Activated CD4-positive, alpha-beta T cell treated with anti-CD3 and anti-CD28 coated beads, Interleukin-2, amount 50 U/mL, for 24 hours (primary cell): ENCODE measurements at regions not wholly inside any gene's neighbourhood (a gene's known extent, or its start where the extent isn't known, plus 50 kb on each side); places are given as distances from the start of the nearest gene placed in this dataset.
A peak's percentile ranks its signal among the peaks of the same experiment; 100 is the strongest.
"Not testable (repeated sequence)": the region's sequence is repeated elsewhere in the genome, so short reads cannot be mapped to it uniquely, and the experiment has no call there.

Experiments
- DNase-seq, 2 donors: peaks; one replicate each; pipeline ENCODE4 v3.0.0-alpha.2; 2020; ENCODE audit warnings: low read depth in 1 of 2, low spot score in 1 of 2

- no peak for DNase-seq
Observed at GRCh38 chr6:6474170-6474920, 114.2 kb upstream of the LY86 start.

DNA sequence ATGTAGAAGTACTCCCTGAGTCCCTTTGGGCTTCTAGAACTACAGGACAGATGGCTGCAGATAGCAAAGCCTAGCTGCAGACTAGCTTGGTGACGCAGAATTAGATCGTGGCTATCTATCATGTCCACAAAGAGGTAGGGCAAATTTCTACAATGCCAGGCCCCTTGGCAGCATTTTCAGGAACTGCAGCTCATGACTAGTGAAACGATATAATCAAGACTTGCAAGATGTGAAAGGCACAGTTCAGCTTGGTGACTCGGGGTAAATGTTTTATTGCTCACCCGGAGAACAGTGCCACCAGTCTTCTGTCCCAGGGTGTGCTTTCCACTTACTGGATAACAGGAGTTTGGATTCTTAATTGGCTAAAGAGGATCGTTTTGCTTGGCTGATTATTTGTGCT lies 108.7 kb upstream of the LY86 start:
- no peak for DNase-seq

DNA sequence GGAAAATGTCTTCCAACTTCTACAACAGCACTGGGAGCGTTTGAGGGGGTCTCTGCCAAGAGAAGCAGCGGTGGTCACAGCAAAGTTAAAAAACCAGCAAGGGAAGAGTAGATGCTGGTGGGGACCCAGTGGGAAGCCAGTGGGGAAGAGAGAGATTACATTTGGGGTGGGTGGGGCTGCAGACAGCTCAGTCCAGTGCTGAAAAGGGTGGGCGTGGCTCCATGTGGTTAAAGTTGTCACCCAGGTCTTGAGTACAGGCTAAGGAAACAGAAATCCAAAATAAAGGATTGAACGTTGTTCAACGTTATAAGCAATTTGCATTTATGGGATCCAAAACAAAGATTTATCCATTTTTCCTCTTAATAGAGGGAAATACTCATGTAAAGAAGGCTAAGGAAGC lies 106.3 kb upstream of the LY86 start:
- no peak for DNase-seq

- no peak for DNase-seq
Observed at GRCh38 chr6:6483168-6483567, 105.4 kb upstream of the LY86 start.

DNA sequence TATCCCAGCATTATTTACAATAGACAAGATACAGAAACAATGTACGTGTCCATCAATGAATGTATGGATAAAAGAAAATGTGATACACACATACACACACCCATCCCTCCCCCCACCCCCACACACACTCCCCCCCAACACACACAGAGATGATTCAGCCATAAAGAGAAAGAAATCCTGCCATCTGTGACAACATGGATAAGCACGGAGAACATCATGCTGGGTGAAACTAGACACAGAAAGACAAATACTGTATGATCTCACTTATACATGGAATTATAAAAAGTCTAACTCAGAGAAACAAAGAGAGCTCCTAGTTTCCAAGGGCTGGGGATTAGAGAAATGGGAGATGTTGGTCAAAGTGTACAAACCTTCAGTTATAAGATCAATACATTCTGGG lies 104.8 kb upstream of the LY86 start:
- DNase-seq: no peak

GRCh38 chr6:6484681-6485080 lies 103.8 kb upstream of the LY86 start:
- no peak for DNase-seq

GRCh38 chr6:6486595-6486994 lies 101.9 kb upstream of the LY86 start:
- no peak for DNase-seq

DNA sequence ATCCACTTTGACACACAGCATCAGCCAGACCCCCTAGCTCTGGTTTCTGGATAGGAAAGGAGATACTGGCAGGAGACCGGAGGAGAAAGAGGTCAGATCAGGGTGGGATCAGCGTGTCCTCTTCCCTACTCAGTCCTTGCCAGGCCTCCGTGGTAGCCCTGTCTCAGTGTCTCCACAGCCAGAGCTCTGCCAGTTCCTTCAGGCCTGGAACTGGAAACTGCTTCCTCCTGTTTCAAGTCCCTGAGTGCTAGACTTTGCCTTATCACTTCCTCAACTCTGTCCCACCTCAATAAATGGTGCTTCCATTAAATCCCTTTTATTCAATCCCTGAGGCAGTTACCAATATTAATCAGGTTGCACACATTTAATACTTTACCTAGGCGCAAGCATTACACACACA lies 96.8 kb upstream of the LY86 start:
- DNase-seq: no peak

DNA sequence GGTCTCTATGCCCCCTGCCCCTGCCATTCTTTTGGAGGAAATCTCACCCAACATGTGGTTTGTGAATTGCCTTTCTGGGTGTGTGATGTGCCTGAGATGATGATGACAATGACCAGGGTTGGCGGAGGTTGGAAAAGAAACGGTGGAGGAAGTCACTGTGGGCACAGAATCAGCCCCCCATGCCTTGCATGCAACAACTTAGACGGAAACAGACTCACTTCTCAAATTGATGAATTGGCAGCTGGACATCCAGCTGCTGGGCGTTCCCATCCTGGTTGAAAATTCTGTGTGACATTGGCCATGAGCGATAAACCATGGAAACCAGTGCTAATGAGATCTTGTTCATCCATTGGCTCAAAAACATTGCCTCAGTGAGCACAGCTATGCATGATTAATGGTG lies 95.8 kb upstream of the LY86 start:
- DNase-seq: no peak

- DNase-seq: not testable (repeated sequence)
Observed at GRCh38 chr6:6494139-6494538, 94.4 kb upstream of the LY86 start.

DNA sequence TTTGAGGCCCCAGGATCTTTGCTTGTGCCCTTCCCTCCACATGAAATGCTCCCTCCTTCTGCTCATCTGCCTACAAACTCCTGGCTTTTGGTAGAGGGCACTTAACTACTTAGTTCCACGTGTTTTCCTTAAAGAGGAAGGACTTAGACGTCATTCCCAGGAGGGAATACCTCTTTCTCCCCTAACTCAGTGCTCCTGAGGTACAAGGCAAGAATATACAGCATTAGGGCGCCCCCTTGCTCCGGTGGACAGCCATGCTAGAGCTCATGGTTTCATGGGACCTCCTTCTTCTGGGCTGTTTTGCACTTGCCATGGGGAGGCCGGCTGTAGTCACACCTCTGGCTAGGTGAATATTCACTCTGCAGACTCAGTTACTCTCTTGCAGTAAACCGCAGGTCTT lies 93.8 kb upstream of the LY86 start:
- no peak for DNase-seq

DNA sequence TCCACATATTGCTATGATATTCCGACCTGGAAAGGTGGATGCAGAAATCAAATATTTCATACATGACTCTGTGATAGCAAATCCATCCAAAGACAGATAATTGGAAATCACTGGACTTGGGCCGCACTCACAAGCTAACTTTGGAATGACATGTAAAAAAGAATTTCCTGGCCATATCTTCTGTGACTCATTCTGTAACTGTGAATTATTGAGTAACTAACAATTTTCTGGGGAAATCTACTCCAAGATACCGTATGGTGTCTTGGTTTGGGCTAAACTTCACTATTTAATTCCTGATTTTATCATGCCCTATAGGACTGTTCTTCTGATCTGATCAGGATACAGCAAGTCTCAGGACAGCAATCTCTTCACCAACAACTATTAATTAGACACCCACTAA lies 92.7 kb upstream of the LY86 start:
- DNase-seq: no peak

- DNase-seq: no peak
Observed at GRCh38 chr6:6497541-6497940, 91.0 kb upstream of the LY86 start.

- DNase-seq: no peak
Observed at GRCh38 chr6:6497976-6498375, 90.5 kb upstream of the LY86 start.

GRCh38 chr6:6503191-6503590 lies 85.3 kb upstream of the LY86 start:
- no peak for DNase-seq

- DNase-seq: no peak
Observed at GRCh38 chr6:6505111-6505510, 83.4 kb upstream of the LY86 start.

GRCh38 chr6:6508643-6509042 lies 79.9 kb upstream of the LY86 start:
- no peak for DNase-seq

DNA sequence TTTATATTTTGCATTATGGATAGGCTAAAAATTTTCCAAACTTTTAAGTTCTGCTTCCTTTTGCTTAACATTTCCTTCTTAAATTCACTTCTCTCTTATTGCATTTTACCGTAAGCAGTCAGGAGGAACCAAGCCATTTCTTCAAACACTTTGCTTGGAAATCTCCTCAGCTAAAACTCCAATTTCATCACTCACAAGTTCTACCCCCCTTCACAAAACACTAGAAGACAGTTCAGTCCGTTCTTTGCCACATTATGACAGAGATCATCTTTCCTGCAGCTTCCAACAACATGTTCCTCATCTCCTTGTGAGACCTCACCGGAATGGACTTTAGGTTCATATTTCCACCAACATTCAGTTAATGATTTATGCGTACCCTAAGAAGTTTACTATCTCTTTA lies 79.2 kb upstream of the LY86 start:
- DNase-seq: no peak

- DNase-seq: no peak
Observed at GRCh38 chr6:6512711-6513110, 75.8 kb upstream of the LY86 start.

- peak in 1 of 2 donors; percentile 41 for DNase-seq
Observed at GRCh38 chr6:6515691-6516607, 72.6 kb upstream of the LY86 start.

DNA sequence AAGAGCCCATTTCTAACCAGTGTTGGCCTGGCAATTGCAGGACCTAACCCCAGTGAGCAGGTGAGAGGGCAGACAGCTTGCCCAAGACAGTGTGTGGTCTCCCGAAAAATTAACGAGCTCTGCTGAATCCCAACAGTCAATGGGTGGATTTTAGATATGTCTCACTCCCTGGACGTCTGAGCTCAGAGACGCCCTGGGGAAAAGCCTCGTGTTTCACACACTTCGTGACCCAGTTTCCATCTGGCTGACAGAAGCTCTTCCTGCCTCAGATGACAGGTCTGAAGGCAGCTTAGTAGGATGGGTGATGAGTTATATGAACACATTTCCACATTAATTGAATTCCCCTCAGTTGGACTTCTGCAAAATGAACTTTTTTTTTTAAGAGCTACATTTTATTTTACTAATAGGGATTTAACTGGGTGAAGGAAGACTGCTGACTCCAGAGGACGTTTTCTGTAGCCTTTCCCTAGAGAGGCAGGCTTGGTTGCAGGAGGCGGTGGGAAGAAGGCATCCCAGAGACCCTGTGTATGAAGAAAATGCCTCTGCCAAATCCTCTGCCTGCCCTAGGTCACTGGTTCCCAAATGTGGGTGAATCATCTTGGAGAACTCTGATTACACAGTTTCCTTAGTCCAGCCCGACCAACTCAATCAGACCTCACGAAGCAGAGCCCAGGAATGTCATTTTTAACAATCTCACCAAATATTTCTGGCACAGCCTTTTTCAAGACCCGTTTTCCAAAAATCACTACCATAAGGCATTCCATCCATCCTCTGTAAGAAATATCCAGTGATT lies 71.7 kb upstream of the LY86 start:
- DNase-seq: no peak
